GM18909 (cell line): ENCODE measurements at regions not wholly inside any gene's neighbourhood (a gene's known extent, or its start where the extent isn't known, plus 50 kb on each side); places are given as distances from the start of the nearest gene placed in this dataset.

Experiments
- ATAC-seq: cut with Tn5 transposase; IDR thresholded peaks from one replicate; pipeline ENCODE4 v1.9.1; 2021; ENCODE audit warnings: mild to moderate bottlenecking; ENCODE audit not compliant: unreplicated experiment, poor library complexity

DNA sequence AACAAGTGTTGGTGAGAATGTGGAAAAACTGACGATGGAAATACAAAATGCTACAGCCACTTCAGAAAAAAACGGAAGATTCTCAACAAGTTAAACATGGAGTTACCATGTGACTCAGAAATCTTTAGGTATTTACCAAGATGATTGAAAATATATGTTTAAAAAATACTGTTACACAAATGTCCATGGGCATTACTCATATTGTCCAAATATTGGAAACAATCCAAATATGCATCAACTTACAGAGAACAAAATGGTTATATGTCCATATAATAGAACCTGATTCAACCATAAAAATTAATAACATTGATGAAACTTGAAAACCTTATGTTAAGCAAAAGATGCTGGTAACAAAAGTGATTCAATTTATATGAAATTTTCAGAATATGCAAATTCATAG, 1057.7 kb upstream of the TMEM132C start:
- no peak for ATAC-seq

DNA sequence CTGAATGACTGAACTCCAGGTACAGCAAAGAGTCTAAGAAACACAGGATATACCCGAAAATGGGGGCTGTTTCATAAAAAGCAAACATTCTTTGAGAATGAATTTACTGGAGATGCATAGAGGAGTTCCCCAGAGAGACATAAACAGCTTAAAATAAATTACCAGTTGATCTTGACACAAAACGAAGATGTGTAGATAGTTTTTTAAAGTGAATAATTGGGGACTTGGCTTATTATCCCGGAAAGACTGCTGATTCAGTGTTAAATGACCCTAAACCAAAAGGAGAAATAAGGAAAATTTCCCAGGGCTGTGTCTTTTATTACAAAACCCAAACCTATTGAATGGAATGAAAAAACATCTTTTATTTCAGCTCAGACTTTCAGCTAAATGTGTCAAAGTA, 1052.8 kb upstream of the TMEM132C start:
- no peak for ATAC-seq

DNA sequence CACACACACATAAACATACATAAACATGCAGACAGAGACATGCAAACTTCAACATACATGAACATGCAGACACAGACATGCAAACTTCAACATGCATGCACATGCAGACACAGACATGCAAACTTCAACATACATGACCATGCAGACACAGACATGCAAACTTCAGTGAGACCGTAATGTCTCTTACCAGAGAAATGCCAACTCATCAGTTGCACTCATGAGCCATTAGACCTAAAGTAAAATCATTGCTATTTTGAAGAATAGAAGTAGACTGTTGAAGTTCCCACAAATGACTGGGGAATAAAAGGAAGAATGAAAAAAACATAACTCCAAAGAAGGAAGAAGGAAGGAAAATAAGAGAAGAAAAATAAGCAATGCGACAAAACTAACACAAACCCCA, 1044.0 kb upstream of the TMEM132C start:
- ATAC-seq, result no peak

DNA sequence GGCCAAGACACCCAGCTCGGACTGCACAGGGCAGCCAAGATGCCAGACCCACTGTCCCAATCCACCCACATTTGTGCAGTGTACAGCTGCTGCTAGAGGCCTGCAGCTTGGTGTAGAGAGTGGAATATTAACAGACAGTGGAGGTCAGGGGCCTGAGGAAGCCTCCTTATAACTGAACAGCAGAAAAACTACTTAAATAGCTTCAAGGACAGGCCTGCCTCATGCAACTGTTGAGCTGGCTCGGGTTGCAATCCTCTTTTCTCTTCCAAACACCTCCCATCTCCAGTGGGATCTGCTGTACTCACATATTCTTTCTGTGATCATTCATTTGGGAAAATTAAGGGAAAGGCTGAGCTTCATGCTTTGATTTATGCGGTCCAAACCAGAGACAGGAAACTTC, 1043.2 kb upstream of the TMEM132C start:
- ATAC-seq, result no peak

DNA sequence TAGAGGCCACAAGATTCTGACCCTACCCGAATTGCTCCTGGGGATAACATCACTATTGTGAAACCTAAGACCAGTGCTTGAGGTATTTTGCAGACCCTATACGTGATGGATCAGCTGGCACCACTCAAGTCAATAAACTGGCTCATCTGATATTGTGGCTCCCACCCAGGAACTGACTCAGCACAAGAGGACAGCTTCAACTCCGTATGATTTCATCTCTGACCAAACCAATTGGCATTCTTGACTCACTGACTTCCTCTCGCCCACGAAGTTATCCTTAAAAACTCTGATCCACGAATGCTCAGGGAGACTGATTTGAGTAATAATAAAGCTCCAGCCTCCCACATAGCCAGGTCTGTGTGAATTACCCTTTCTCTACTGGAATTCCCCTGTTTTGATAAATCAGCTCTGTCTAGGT, 1036.1 kb upstream of the TMEM132C start:
- no peak for ATAC-seq

DNA sequence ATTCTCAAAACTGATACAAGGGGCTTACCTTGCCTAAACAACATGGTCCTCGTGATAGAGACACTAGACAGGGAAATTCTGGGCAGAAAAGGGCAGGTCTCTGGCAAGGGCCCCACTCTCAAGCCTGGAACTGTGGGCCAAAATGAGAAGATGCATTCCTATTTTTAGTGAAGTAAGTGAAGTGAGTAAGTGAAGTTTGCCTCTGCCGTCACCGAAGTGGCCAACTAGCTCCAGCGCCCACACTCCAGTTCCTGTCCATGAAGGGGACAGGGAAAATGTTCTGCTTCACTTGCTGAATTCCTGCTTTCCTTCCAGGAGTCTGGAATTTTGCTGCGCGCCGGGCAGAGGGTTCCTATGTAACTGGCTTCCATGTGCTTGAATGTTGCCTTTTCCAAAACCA, 1035.6 kb upstream of the TMEM132C start:
- ATAC-seq, result no peak

DNA sequence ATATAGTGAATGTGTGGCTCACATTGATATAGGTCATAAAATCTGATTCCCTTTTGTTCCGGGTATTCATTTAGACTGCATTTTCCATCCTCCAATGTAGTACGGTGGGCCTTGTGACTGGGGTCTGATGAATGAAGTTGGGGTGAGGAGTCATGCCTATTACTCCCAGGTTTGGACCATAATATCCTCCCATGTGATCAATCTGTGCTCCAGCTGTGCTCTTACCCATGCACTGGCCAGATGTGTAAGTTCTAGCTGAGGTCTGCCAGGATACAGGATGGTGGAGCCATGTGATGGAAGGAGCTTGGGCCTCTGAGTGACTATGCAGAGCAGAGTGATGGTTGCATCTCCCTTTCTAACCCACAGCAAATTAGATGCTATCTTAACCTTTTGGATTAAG, 1034.0 kb upstream of the TMEM132C start:
- ATAC-seq, result no peak

DNA sequence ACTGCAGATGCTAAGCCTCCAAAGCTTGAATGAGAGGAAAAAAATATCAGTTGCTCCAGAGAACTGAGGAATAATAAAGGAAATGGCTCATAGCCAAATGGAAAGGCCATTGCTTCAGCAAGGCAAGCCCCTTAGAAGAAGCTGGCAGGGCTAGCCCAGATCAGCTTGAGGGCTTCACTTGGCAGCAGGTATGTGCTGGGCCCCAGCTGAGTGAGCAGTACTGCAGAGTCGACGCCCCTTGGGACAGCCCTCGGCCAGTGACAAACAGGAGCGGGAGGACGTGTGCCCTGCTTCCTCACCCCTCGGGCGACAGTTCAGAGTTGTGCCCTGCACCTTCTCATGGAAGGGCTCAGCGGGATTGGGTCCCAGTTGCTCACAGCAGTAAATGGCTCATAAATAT, 1031.2 kb upstream of the TMEM132C start:
- no peak for ATAC-seq

DNA sequence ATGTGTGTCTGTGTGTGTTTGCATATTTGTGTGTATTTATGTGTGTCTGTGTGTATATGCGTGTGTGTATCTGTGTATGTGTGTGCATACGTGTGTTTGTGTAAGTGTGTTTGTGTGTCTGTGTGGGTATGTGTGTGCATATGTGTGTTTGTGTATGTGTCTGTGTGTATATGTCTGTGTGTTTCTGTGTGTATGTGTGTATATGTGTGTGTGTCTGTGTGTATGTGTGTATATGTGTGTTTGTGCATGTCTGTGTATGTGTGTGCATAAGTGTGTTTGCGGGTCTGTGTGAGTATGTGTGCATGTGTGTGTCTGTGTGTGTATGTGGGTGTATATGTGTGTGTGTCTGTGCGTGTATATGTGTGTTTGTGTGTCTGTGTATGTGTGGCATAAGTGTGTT, 1030.5 kb upstream of the TMEM132C start:
- no peak for ATAC-seq

DNA sequence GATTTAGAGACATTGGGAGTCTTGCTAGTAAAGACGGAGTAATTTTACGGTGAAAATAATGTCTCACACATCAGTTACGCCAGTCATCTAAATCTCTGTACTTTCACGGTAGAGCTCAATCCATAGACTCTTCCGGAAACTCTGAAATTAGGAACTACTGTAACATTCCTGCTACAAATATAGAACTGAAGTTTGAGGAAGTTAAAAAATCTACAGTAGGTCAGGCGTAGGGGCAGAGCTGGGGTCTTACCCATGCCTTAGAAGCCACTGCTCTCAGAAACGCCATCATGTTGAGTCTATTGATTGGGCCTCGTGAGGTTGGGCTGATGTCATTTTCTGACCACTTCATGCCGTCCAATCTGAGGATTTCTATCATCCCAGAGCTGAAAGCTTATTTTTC, 1029.8 kb upstream of the TMEM132C start:
- ATAC-seq, result no peak

DNA sequence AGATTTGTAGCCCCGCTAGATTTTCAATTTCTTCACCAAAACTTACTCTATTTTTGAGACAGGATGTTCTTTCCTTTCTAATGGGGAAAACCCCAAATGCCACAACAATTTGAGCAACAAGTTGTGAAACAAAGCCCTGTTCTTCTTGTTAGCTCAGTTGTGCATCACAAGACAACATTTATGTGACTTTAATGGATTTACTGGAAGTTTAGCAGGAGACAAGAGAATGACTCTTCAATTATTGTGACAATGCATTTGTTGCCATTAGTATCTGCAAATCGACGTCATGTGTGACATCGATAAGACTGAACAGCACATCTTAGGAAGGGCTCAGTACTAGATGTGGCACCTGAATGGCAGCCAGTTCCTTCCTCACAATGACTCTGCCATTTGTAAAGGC, 1028.9 kb upstream of the TMEM132C start:
- no peak for ATAC-seq

DNA sequence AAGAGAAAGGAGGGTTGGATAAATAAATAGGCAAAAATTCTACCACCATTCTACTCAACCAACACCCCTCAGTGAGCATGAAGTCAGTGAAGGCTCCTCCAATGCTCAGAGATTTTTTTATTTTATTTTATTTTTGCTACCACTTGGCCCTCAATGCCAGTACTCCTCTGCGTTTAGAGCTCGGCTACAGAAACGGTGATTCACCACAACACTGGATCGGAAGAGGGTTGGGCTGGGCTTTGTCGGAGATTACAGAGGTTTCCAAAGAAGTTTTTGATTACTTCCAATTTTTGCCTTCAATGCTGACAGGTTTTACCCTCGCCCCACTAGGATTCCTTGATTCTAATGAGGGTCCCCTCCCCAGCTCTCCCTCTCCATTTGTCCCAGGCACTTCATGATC, 1027.2 kb upstream of the TMEM132C start:
- no peak for ATAC-seq

DNA sequence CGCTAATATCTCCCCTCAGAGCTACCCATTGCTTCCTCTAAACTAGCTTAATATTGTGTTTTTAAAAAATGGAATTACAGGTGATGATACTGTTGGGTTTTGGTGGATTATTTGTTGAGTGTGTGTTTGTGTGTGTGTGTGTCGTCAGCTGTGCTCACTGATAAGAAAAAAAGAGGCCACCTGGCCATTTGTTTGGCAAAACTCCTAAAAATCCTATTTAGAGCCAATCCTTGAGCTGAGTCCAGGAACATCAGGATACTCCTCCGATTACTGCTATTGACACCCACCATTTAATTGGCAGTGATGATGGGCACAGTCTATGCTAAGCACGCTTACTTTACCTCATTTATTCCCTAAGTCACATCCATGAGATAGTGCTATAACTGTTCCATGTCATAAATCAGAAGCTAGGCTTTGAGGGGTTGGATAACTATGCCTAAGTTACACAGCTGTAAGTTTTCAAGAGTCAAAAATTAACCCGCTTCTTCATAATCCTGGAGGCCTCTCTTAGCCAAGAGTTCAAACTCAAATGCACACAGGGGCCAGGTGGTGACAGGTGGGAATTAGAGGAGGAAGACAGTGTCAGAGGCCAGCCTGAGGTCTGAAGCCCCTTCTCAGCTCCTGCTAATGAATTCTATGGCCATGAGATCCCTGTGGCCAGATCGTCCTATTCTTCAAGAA, 1026.6 kb upstream of the TMEM132C start:
- ATAC-seq, result no peak

DNA sequence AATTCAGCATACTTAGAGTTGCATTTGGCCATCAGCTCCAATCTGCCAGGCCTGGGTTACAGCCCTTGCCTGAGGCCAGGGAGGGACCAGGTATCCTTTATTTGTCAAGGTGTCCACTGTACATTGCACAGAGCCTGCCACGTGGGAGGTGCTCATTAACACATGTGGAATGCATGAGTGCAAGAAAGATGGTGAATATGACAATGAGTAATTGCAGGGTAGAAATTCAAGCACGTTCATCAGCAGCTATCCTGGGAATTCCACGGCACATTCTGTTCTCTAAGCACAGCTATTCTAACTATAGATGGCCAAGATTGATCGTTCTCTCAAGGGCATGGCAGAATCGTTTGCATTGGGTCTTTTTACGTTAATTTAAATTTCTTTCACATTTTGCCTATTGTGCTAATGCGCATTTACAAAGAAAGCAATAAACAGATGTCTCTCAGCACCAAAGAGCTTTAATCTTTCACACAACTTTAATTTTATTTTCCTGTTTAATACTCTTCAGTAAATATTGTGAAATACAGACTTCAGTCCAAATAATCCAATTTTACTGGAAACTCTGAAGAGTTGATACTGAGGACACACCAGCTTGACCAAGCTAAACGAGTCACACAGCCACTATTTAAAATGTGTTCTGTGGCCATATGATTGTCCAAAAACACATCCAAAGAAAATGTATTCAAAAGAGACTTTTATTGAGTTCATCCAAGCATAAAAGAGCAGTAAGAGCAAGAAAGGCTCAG, 1025.7 kb upstream of the TMEM132C start:
- ATAC-seq, result no peak

DNA sequence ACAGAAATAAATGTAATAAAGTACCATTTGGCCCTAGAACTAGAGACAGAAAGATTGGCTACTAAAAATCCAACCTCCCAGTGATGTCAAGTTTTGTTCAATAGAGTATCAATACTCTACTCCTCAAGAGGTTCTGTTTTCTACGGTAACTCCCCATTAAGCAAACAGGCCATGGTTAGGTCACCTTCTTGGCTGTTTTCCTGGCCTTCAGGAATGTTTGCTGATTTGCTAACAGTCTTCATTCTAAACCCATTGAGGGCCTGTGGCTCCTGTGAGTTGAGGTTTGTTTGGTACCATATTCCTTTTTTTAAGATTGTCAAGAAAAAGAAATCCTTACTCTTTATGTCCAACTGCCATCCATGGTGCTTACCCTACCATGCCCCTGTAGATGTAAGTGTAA, 1022.0 kb upstream of the TMEM132C start:
- no peak for ATAC-seq

DNA sequence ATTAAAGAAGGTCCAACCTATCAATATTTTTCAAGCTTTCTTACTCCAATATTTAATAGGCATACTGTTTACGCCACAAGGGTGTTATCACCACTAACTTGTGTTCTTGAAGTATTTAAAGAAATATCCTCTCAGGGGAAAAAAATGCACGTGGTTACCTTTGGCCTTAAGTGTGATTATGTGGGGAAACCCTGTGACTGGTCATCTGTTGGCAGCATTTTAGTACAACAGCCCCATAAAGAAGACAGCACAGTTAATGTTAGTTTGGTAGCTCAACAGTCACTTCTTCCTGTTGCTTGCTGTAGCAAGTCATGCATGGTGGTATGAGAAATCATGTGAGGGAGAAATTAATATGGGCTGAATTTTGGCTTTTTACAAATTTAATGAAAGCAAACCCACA, 1021.5 kb upstream of the TMEM132C start:
- ATAC-seq, result no peak

DNA sequence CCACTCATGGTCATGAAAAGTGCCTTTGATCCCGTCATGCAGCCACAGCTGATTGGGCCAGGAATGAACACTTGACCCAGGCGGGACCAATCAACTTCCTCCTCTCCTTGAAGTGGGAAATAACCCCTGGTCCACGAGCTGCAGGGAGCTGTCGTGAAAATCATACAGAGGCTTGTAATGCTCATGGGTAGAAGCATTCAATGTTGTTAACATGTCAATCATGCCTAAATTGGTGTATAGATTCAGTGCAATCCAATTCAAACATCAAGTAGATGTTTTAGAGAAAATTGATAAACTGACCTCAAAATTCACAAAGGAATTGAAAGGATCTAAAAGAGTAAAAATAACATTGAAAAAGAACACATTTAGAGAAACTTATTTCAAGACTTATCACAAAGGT, 1019.0 kb upstream of the TMEM132C start:
- ATAC-seq, result no peak

DNA sequence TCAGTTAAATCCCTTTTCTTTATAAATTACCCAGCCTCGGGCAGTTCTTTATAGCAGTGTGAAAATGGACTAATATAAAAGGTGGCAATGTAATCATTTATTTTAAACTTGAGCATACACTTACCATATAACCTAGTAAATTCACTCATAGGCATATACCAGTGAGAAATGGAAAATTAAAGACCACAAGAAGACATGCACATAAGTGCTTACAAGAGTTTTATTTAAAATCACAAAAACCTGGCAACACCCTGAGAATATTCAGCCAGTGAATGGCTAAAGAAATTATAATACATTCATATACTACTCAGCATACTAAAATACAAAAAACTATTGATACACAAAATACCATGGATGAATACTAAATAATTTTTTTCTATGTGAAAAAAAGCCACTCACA, 1017.5 kb upstream of the TMEM132C start:
- no peak for ATAC-seq

DNA sequence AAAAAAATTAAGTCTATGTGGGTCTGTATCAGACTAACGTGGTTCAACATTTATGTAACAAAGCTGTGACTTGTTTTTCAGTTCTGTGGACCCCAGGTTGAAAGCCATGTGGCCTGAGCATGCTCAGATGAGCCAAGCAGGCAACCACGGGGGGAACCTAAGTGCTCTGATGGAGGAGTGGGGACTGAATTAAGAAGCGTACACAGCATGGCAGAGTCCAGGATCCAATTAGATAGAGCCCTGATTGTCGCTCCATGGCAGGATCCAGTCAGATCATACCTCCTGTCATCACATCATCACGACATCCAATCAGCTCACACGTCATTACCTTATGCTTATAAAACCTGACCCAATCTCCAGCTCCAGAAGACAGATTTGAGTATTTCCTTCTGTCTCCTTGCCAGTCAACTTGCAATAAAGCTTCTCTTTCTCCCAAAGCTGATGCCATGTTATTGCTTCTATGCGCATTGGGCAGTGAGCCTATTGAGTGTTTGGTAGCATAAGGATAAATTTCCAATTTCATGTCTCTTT, 1013.1 kb upstream of the TMEM132C start:
- no peak for ATAC-seq

DNA sequence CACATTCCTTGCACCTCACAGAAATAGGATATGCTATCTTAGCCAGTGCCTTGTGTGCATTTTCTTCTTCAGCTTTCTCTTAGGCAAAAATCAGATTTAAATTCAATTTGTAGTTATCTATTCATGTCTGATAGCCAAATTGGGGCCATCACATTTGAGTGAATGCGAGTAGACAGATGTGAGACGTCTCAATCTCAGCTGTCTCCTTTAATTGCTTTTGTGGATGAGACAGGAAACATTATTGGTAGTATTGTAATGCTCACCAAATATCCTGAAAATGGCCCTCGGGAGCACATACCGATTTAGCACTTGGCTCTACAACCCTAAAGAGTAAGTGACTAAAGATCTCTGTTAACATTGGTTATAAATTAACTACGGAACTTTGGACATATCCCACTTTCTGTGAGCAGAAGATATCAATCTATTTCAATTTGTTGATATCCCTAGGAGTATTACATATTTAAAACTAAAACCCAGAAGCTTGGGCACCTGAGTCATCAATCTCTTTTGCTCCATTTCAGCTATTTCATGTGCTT, 1012.5 kb upstream of the TMEM132C start:
- no peak for ATAC-seq

DNA sequence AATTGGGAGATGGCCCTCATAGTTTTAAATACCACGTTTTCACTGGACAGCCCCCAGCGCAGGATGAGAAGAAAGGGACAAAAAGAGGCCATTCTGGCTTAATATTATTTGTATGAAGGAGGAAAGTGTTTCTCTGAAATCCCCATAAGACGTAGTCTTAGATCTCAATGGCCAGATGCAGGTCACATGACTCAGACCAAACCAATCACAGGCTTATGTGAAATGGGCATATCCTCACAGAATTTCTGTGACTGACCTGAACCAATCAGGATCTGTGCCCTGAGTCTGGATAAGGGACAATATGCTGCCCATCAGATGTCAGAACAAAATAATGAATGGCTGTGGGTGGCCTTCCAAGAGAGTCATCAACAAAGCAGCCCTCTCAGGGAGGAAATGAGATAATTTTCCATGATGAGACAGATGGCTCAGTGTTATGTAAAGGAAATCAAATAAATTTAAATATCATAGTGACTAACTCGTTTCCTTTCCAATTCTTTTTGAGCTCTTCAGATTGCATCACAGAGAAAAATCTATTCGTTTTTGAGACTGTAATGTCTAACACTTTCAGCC, 1009.5 kb upstream of the TMEM132C start:
- no peak for ATAC-seq
